ENCODE measurements at regions not wholly inside any gene's neighbourhood (a gene's known extent, or its start where the extent isn't known, plus 50 kb on each side); places are given as distances from the start of the nearest gene placed in this dataset.

DNA sequence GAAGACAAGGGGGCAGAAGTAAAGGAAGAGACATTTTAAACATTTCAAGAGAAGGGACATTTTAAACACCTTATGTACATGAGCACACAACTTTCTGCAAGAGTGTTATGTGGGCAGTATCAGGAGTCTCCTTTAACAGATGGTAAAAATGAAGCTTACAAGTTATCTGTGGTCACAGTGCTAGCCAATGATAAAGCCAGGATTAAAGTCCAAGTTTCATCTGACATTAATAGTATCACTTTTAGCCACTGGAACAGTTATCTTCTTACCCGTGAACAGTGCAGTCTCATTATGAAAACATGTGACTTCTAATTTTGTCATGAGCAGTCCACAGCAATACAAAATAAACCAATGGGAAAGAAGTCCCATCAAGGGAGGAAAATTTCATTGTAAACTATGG, 627.9 kb upstream of the AGA start:
- Histone ChIP-seq H3K4me2 (ENCODE audit: insufficient read depth, low read length, poor library complexity, severe bottlenecking) (no peak overlapping the region), H3K4me1 (ENCODE audit: control insufficient read depth in 2 of 2, insufficient read depth in 1 of 2, low read depth in 1 of 2, low read length in 2 of 2) (no peaks in the 10 kb centered on the region), H2BK5ac (ENCODE audit: low read length) (no peak overlapping the region), H3K4ac (ENCODE audit: low read length) (no peak overlapping the region), H2BK12ac (ENCODE audit: low read length) (no peak overlapping the region), H4K91ac (ENCODE audit: low read depth, low read length, poor library complexity) (no peak overlapping the region), H4K8ac (ENCODE audit: low read depth, low read length) (no peak overlapping the region), H3K23ac (ENCODE audit: low read depth, low read length, poor library complexity) (no peak overlapping the region), H3K36me3 (replicated peaks in 1 of 2; ENCODE audit: control insufficient read depth in 2 of 2, insufficient read depth in 2 of 2, low read length in 2 of 2) (no peaks in the 10 kb centered on the region), H3K9me3 (replicated peaks in 1 of 2; ENCODE audit: control insufficient read depth in 2 of 2, insufficient read depth in 1 of 2, low read depth in 1 of 2, low read length in 2 of 2) (no peaks in the 10 kb centered on the region), H3K14ac (ENCODE audit: low read length) (no peak overlapping the region), H3K27ac (replicated peaks; ENCODE audit: low read length) (no peak overlapping the region), H2AK5ac (ENCODE audit: low read depth, low read length) (no peak overlapping the region), H2BK15ac (ENCODE audit: low read length) (no peak overlapping the region), H3K27me3 (ENCODE audit: control insufficient read depth in 3 of 3, insufficient read depth in 3 of 3, low read depth in 1 of 3, low read length in 3 of 3) (no peaks in the 10 kb centered on the region), H2BK120ac (ENCODE audit: low read depth, low read length) (no peak overlapping the region), H3K4me3 (ENCODE audit: low read length in 2 of 2) (no peak overlapping the region), H3K9ac (ENCODE audit: low read depth, low read length, poor library complexity) (no peak overlapping the region), H2AFZ (ENCODE audit: low read length) (no peak overlapping the region), H3K18ac (ENCODE audit: low read length) (no peak overlapping the region), H3K79me1 (ENCODE audit: low read depth, low read length) (no peaks in the 10 kb centered on the region)
- WGBS, 2 donors (ENCODE audit: extremely low coverage in 2 of 2, insufficient read length in 2 of 2, insufficient replicate concordance in 1 of 2), result no CpG with 5 or more reads among the region's 1 CpG
- no peak for DNase-seq (ENCODE audit: low spot score)

DNA sequence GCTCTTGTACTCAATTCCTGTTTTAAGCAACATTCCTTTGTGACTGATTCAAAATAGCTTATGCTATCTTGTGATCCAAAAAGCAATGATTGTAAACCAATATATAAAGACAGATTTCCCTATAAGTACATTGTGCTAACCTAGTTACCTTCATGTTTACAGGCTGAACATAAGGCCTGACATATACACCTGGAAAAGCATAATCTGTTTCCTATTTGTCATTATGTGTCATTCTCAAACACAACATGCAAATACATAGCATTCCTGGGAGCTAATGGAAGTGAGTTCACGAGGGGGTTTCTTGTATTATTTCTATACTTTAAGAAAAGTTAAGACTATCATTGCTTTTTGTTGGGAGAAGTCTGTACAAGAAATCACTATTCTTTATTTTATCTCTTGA, 638.1 kb upstream of the AGA start:
- H3K4me3 ChIP-seq (ENCODE audit: low read length in 2 of 2), result no peak overlapping the region

DNA sequence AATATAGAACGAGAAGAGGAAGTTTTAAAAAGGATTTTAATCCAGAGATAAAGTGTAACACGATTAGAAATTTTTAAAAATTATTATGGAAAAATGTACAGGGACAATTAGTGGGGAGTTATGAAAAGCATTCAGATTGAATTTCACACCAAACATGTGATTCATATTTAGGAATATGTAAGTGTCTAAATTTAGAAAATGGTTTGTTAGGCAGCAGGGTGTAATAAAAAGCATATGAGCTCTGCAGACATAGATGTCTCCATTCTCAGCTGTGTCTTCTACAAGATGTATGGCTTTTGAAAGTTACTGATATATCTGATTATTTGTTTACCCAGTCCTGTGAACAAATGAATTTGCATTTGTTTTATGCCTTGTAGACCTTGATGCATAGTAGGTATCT, 638.9 kb upstream of the AGA start:
- H3K9ac ChIP-seq (ENCODE audit: low read depth, low read length, poor library complexity), result no peak overlapping the region
- H3K9me3 ChIP-seq (replicated peaks in 1 of 2; ENCODE audit: control insufficient read depth in 2 of 2, insufficient read depth in 1 of 2, low read depth in 1 of 2, low read length in 2 of 2), result peaks cover 0 to 2% of the 10 kb centered on the region in 2 donors
- H2AFZ ChIP-seq (ENCODE audit: low read length), result no peak overlapping the region
- H2BK15ac ChIP-seq (ENCODE audit: low read length), result no peak overlapping the region
- H2BK120ac ChIP-seq (ENCODE audit: low read depth, low read length), result no peak overlapping the region
- no peak overlapping the region for H3K27ac ChIP-seq (replicated peaks; ENCODE audit: low read length)
- H3K4me2 ChIP-seq (ENCODE audit: insufficient read depth, low read length, poor library complexity, severe bottlenecking), result no peak overlapping the region
- no peak overlapping the region for H3K14ac ChIP-seq (ENCODE audit: low read length)
- H3K23ac ChIP-seq (ENCODE audit: low read depth, low read length, poor library complexity), result no peak overlapping the region
- H4K91ac ChIP-seq (ENCODE audit: low read depth, low read length, poor library complexity), result no peak overlapping the region
- no peak overlapping the region for H3K4me3 ChIP-seq (ENCODE audit: low read length in 2 of 2)
- H2BK5ac ChIP-seq (ENCODE audit: low read length), result no peak overlapping the region
- H4K8ac ChIP-seq (ENCODE audit: low read depth, low read length), result no peak overlapping the region
- no peak for DNase-seq (ENCODE audit: low spot score)
- H3K4me1 ChIP-seq (ENCODE audit: control insufficient read depth in 2 of 2, insufficient read depth in 1 of 2, low read depth in 1 of 2, low read length in 2 of 2), result no peaks in the 10 kb centered on the region
- no peak overlapping the region for H3K18ac ChIP-seq (ENCODE audit: low read length)
- WGBS, 2 donors (ENCODE audit: extremely low coverage in 2 of 2, insufficient read length in 2 of 2, insufficient replicate concordance in 1 of 2), result 100% methylated on average over 1 to 2 of the region's 2 CpGs
- H2BK12ac ChIP-seq (ENCODE audit: low read length), result no peak overlapping the region
- no peaks in the 10 kb centered on the region for H3K79me1 ChIP-seq (ENCODE audit: low read depth, low read length)
- H3K4ac ChIP-seq (ENCODE audit: low read length), result no peak overlapping the region
- H3K27me3 ChIP-seq (ENCODE audit: control insufficient read depth in 3 of 3, insufficient read depth in 3 of 3, low read depth in 1 of 3, low read length in 3 of 3), result no peaks in the 10 kb centered on the region
- no peak overlapping the region for H2AK5ac ChIP-seq (ENCODE audit: low read depth, low read length)
- no peaks in the 10 kb centered on the region for H3K36me3 ChIP-seq (replicated peaks in 1 of 2; ENCODE audit: control insufficient read depth in 2 of 2, insufficient read depth in 2 of 2, low read length in 2 of 2)

More for the DNA sequence above, 638.1 kb upstream of the AGA start:
- Histone ChIP-seq H2BK120ac (ENCODE audit: low read depth, low read length) (no peak overlapping the region), H4K91ac (ENCODE audit: low read depth, low read length, poor library complexity) (no peak overlapping the region), H2BK15ac (ENCODE audit: low read length) (no peak overlapping the region), H3K14ac (ENCODE audit: low read length) (no peak overlapping the region), H3K27me3 (ENCODE audit: control insufficient read depth in 3 of 3, insufficient read depth in 3 of 3, low read depth in 1 of 3, low read length in 3 of 3) (no peaks in the 10 kb centered on the region), H3K4me1 (ENCODE audit: control insufficient read depth in 2 of 2, insufficient read depth in 1 of 2, low read depth in 1 of 2, low read length in 2 of 2) (no peaks in the 10 kb centered on the region), H2AK5ac (ENCODE audit: low read depth, low read length) (no peak overlapping the region), H4K8ac (ENCODE audit: low read depth, low read length) (no peak overlapping the region), H3K4me2 (ENCODE audit: insufficient read depth, low read length, poor library complexity, severe bottlenecking) (no peak overlapping the region), H3K4ac (ENCODE audit: low read length) (no peak overlapping the region), H3K27ac (replicated peaks; ENCODE audit: low read length) (no peak overlapping the region), H3K23ac (ENCODE audit: low read depth, low read length, poor library complexity) (no peak overlapping the region), H3K79me1 (ENCODE audit: low read depth, low read length) (no peaks in the 10 kb centered on the region), H3K9ac (ENCODE audit: low read depth, low read length, poor library complexity) (no peak overlapping the region), H3K36me3 (replicated peaks in 1 of 2; ENCODE audit: control insufficient read depth in 2 of 2, insufficient read depth in 2 of 2, low read length in 2 of 2) (no peaks in the 10 kb centered on the region), H2AFZ (ENCODE audit: low read length) (no peak overlapping the region), H2BK5ac (ENCODE audit: low read length) (no peak overlapping the region), H2BK12ac (ENCODE audit: low read length) (no peak overlapping the region), H3K18ac (ENCODE audit: low read length) (no peak overlapping the region), H3K9me3 (replicated peaks in 1 of 2; ENCODE audit: control insufficient read depth in 2 of 2, insufficient read depth in 1 of 2, low read depth in 1 of 2, low read length in 2 of 2) (peaks cover 0 to 2% of the 10 kb centered on the region in 2 donors)
- no CpG with 5 or more reads among the region's 1 CpG for WGBS, 2 donors (ENCODE audit: extremely low coverage in 2 of 2, insufficient read length in 2 of 2, insufficient replicate concordance in 1 of 2)
- DNase-seq (ENCODE audit: low spot score), result no peak

DNA sequence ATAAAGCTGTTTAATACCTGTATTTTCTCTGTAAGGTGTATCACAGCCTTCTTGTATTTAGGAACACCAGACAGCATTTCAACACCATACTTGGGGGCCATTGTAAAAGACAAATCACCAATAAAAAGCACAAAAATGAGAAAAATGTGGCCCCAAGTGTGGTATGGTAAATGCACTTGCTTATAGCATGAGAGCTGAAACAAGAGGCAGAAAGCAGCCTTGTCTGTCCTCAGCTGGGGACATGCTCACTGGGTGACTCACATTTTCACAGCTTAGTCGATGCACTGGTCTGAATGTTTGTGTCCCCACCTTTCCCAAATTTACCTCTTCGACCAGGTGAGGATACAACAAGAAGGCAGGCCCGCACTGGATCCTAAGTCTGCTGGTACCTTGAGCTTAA, 639.7 kb upstream of the AGA start:
- H2BK12ac ChIP-seq (ENCODE audit: low read length), result no peak overlapping the region

More for the DNA sequence above, 639.7 kb upstream of the AGA start:
- Histone ChIP-seq H2AK5ac (ENCODE audit: low read depth, low read length) (no peak overlapping the region), H2BK5ac (ENCODE audit: low read length) (no peak overlapping the region), H3K23ac (ENCODE audit: low read depth, low read length, poor library complexity) (no peak overlapping the region), H3K4me3 (ENCODE audit: low read length in 2 of 2) (no peak overlapping the region), H3K27me3 (ENCODE audit: control insufficient read depth in 3 of 3, insufficient read depth in 3 of 3, low read depth in 1 of 3, low read length in 3 of 3) (no peaks in the 10 kb centered on the region), H3K4ac (ENCODE audit: low read length) (no peak overlapping the region), H3K18ac (ENCODE audit: low read length) (no peak overlapping the region), H3K79me1 (ENCODE audit: low read depth, low read length) (no peaks in the 10 kb centered on the region), H4K91ac (ENCODE audit: low read depth, low read length, poor library complexity) (no peak overlapping the region), H2BK15ac (ENCODE audit: low read length) (no peak overlapping the region), H3K4me2 (ENCODE audit: insufficient read depth, low read length, poor library complexity, severe bottlenecking) (no peak overlapping the region), H3K36me3 (replicated peaks in 1 of 2; ENCODE audit: control insufficient read depth in 2 of 2, insufficient read depth in 2 of 2, low read length in 2 of 2) (no peaks in the 10 kb centered on the region), H3K9ac (ENCODE audit: low read depth, low read length, poor library complexity) (no peak overlapping the region), H3K4me1 (ENCODE audit: control insufficient read depth in 2 of 2, insufficient read depth in 1 of 2, low read depth in 1 of 2, low read length in 2 of 2) (no peaks in the 10 kb centered on the region), H3K27ac (replicated peaks; ENCODE audit: low read length) (no peak overlapping the region), H2BK120ac (ENCODE audit: low read depth, low read length) (no peak overlapping the region), H2AFZ (ENCODE audit: low read length) (no peak overlapping the region), H4K8ac (ENCODE audit: low read depth, low read length) (no peak overlapping the region), H3K14ac (ENCODE audit: low read length) (no peak overlapping the region), H3K9me3 (replicated peaks in 1 of 2; ENCODE audit: control insufficient read depth in 2 of 2, insufficient read depth in 1 of 2, low read depth in 1 of 2, low read length in 2 of 2) (peaks cover 0 to 2% of the 10 kb centered on the region in 2 donors)
- no peak for DNase-seq (ENCODE audit: low spot score)
- no CpG with 5 or more reads among the region's 3 CpGs for whole genome bisulfite sequencing, 2 donors (ENCODE audit: extremely low coverage in 2 of 2, insufficient read length in 2 of 2, insufficient replicate concordance in 1 of 2)

Data from neuronal stem cell (in vitro differentiated cells).